PC-3 (cell line): ENCODE measurements at regions not wholly inside any gene's neighbourhood (a gene's known extent, or its start where the extent isn't known, plus 50 kb on each side); places are given as distances from the start of the nearest gene placed in this dataset.
"Not testable (repeated sequence)": the region's sequence is repeated elsewhere in the genome, so short reads cannot be mapped to it uniquely, and the experiment has no call there.

Source experiments
- ATAC-seq: fragments of 200-7000 bp; cut with Tn5 transposase; 2 replicates; pipeline ENCODE4 v1.9.1; 2020; ENCODE audit warnings: mild to moderate bottlenecking, moderate library complexity
- BruUV-seq: library from RNA; stranded (reverse); fragments of 400-500 nt; replicated peaks from 2 replicates; lab custom pipeline; 2021; lab: Mats Ljungman, UMichigan
- CTCF ChIA-PET: fragments of 300-600 bp; sonication (Branson Sonifier 250); formaldehyde crosslinking; loops from one replicate; lab custom pipeline; 2022; ENCODE audit warnings: antibody characterized with exemption; lab: Charles Lee
- POLR2A ChIA-PET: fragments of 300-600 bp; sonication (Branson Sonifier 250); formaldehyde crosslinking; loops from one replicate; lab custom pipeline; 2022; ENCODE audit warnings: antibody characterized with exemption; ENCODE audit not compliant: unreplicated experiment; lab: Charles Lee
- DNase-seq: peaks from one replicate; pipeline ENCODE4 v3.0.0-alpha.2; 2015
- H2AFZ ChIP-seq: fragments of 300-600 bp; sonication (generic); 2 replicates; pipeline ENCODE4 v1.6.0; 2016; ENCODE audit warnings: antibody characterized with exemption, low read length
- H3F3A ChIP-seq: fragments of 300-600 bp; sonication (generic); one replicate; pipeline ENCODE4 v1.6.0; 2017; ENCODE audit warnings: antibody characterized with exemption, low read length, control low read depth, mild to moderate bottlenecking; ENCODE audit not compliant: unreplicated experiment
- H3K27ac ChIP-seq: fragments of 300-600 bp; sonication (generic); 2 replicates; pipeline ENCODE4 v1.5.1; 2016; ENCODE audit warnings: mild to moderate bottlenecking, low read length
- H3K27me3 ChIP-seq: fragments of 300-600 bp; sonication (generic); 2 replicates; pipeline ENCODE4 v1.6.1; 2016; ENCODE audit warnings: low read length, mixed read lengths
- H3K36me3 ChIP-seq: fragments of 300-600 bp; sonication (generic); 2 replicates; pipeline ENCODE4 v1.6.1; 2016; ENCODE audit warnings: low read depth, mixed run types, low read length, mixed read lengths
- H3K4me1 ChIP-seq: fragments of 300-600 bp; sonication (generic); 2 replicates; pipeline ENCODE4 v1.5.1; 2016; ENCODE audit warnings: low read length; ENCODE audit not compliant: insufficient read depth
- H3K4me2 ChIP-seq: fragments of 300-600 bp; sonication (generic); 2 replicates; pipeline ENCODE4 v1.6.0; 2016; ENCODE audit warnings: low read length
- H3K4me3 ChIP-seq: fragments of 300-600 bp; sonication (generic); 2 replicates; pipeline ENCODE4 v1.5.1; 2016; ENCODE audit warnings: mild to moderate bottlenecking, low read length, mixed read lengths
- H3K79me2 ChIP-seq: fragments of 300-600 bp; sonication (generic); 2 replicates; pipeline ENCODE4 v1.6.1; 2017; ENCODE audit warnings: low read length, mixed read lengths
- H3K9ac ChIP-seq: fragments of 300-600 bp; sonication (generic); 2 replicates; pipeline ENCODE4 v1.6.0; 2016; ENCODE audit warnings: mild to moderate bottlenecking, low read length
- H3K9me2 ChIP-seq: fragments of 300-600 bp; sonication (generic); replicated peaks from 2 replicates; pipeline ENCODE4 v1.6.1; 2016; ENCODE audit warnings: mixed run types, low read length, mixed read lengths
- H3K9me3 ChIP-seq: fragments of 300-600 bp; sonication (generic); 2 replicates; pipeline ENCODE4 v1.6.1; 2016; ENCODE audit warnings: low read length, mixed read lengths
- H4K20me1 ChIP-seq: fragments of 300-600 bp; sonication (generic); 2 replicates; pipeline ENCODE4 v1.6.1; 2016; ENCODE audit warnings: low read length, mixed read lengths
- intact Hi-C: fragments of 100-400 bp; cut with micrococcal nuclease; formaldehyde crosslinking; loops from 2 replicates; pipeline ENCODE4 v1.9.0; 2023

DNA sequence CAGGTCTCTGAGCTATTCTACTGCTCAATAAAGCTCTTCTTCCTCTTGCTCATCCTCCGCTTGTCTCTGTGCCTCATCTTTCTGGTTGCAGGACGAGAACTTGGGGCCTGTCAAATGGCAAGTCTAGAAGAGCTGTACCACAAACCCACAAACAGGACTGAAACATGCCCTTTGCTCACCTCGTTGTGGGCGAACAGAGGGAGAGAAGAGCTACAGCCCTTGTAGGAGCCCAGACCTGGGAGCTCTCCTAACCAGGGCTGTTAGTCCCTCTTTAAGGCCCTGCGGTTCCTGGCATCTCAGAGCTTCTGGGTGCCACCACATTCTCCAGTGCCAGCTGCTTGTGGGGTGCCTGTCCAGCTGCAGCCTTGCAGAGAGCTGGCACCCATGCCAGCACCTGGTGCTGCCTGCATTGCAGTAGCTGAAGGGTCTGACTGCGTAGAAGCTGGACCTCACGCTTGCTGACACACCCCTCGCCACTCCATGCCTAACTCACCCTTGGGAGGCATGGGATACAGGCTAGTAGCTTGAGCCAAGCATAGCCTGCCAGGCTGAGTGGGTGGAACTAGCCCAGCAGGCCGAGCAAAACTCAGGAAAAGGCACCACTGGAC, 313.4 kb downstream of the ANKRD30B start:
- ATAC-seq, H3F3A ChIP-seq, BruUV-seq, H3K9me2 ChIP-seq, H3K27ac ChIP-seq, H3K79me2 ChIP-seq, intact Hi-C loops, CTCF ChIA-PET, H3K4me3 ChIP-seq, H3K9ac ChIP-seq, POLR2A ChIA-PET, H3K27me3 ChIP-seq, H2AFZ ChIP-seq, H4K20me1 ChIP-seq, DNase-seq, H3K36me3 ChIP-seq, H3K9me3 ChIP-seq, H3K4me1 ChIP-seq, H3K4me2 ChIP-seq: not testable (repeated sequence)

DNA sequence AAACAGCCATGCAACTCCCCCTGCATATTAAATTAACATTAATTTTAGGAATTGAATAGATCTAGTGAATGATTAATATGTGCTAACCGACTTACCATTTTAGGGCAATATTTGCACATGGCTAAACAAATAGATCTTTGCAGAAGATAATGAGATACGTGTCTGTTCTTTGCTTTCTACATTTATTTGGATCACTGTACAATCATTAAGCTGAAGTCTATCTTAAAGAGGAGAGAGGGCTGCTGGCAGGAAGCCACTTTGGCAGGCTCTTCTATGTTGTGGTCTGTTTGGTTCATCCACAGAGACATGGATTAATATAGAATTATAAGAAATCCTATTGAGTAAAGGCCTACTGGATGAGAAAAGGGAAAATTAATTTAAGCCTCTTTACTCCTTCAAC, 318.5 kb downstream of the ANKRD30B start:
- BruUV-seq, intact Hi-C loops, H3K4me1 ChIP-seq, H3K9me3 ChIP-seq, H3F3A ChIP-seq, H3K4me2 ChIP-seq, H3K9ac ChIP-seq, H4K20me1 ChIP-seq, H3K9me2 ChIP-seq, H3K36me3 ChIP-seq, H2AFZ ChIP-seq, H3K27ac ChIP-seq, H3K27me3 ChIP-seq, POLR2A ChIA-PET, H3K4me3 ChIP-seq, DNase-seq, H3K79me2 ChIP-seq, CTCF ChIA-PET: not testable (repeated sequence)
- peak; percentile 20; the same call in 1 of the 2 replicates for ATAC-seq

DNA sequence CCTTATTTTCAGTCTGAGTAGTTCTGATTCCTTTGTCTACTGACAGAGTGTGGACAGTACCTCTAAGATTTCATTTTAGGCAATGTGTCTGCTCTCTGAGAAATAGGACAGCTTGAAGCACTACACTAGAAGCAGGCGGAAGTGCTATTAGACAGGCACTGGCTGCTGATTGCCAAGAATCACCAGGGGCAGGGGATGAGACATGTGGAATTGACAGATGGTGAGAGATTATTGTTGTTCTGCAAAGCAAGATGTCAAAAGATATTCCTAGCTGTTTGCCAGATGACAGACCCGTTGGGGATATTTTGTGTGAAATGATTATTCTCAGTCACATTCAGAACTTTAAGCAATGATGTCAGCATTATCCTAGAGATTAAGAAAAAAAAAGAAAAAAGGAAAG, 323.3 kb downstream of the ANKRD30B start:
- H3K4me2 ChIP-seq, H3K9me3 ChIP-seq, H3K36me3 ChIP-seq, H3K9ac ChIP-seq, H4K20me1 ChIP-seq, H3K27ac ChIP-seq, DNase-seq, H3K27me3 ChIP-seq, intact Hi-C loops, CTCF ChIA-PET, BruUV-seq, H3K79me2 ChIP-seq, H3F3A ChIP-seq, H2AFZ ChIP-seq, H3K4me3 ChIP-seq, POLR2A ChIA-PET, H3K4me1 ChIP-seq, ATAC-seq, H3K9me2 ChIP-seq: not testable (repeated sequence)
